Stomach (tissue), 8 donors: ENCODE measurements at regions not wholly inside any gene's neighbourhood (a gene's known extent, or its start where the extent isn't known, plus 50 kb on each side); places are given as distances from the start of the nearest gene placed in this dataset.

Experiments
- DNase-seq, 2 donors: peaks; one replicate each; pipeline versions ENCODE4 v3.0.0 to v3.0.0-alpha.2; 2013 to 2019
- H3K27ac ChIP-seq, 5 donors: fragments of 200-600 bp in 4 of 5; sonication (generic) in 4 of 5; one replicate each; pipeline ENCODE4 v1.5.1; 2013 to 2019; ENCODE audit warnings: mild to moderate bottlenecking in 1 of 5, moderate library complexity in 1 of 5
- H3K27me3 ChIP-seq, 3 donors: fragments of 200-600 bp; sonication (generic); one replicate each; pipeline ENCODE4 v1.5.1; 2017 to 2019; ENCODE audit warnings: mixed run types in 1 of 3
- H3K36me3 ChIP-seq, 4 donors: fragments of 200-600 bp; sonication (generic); 1 replicate in 3 of 4; 2 replicates in 1 of 4; pipeline ENCODE4 v1.5.1; 2016 to 2019
- H3K4me1 ChIP-seq, 4 donors: fragments of 200-600 bp; sonication (generic); one replicate each; pipeline ENCODE4 v1.5.1; 2016 to 2019
- H3K4me3 ChIP-seq, 4 donors: fragments of 200-600 bp; sonication (generic) in 3 of 4; one replicate each; pipeline ENCODE4 v1.5.1; 2016 to 2019; ENCODE audit warnings: mild to moderate bottlenecking in 1 of 4
- H3K9me3 ChIP-seq, 4 donors: fragments of 200-600 bp; sonication (generic); one replicate each; pipeline ENCODE4 v1.5.1; 2016 to 2019
- EP300 ChIP-seq: sonication (generic); formaldehyde crosslinking; IDR thresholded peaks from one replicate; pipeline ENCODE4 v1.6.1; 2017; ENCODE audit warnings: antibody characterized with exemption
- POLR2A ChIP-seq, 4 donors: fragments of 450-650 bp; IDR thresholded peaks; one replicate each; pipeline ENCODE4 v1.6.1; 2016; ENCODE audit warnings: antibody characterized with exemption in 4 of 4, control low read depth in 2 of 4, mild to moderate bottlenecking in 1 of 4, moderate library complexity in 1 of 4
- POLR2AphosphoS5 ChIP-seq, 3 donors: sonication (generic); formaldehyde crosslinking; IDR thresholded peaks; one replicate each; pipeline ENCODE4 v1.6.1; 2016; ENCODE audit warnings: antibody characterized with exemption in 3 of 3
- WGBS, 5 donors: extraction: QIAGEN DNeasy Blood & Tissue Kit in 3 of 5; methylation state at CpG; one replicate each; pipeline versions ENCODE4 v1.1.5 to v1.1.7; 2013 to 2018; 5-methylcytosine and 5-hydroxymethylcytosine counted together
- intact Hi-C: fragments of 100-400 bp; cut with DNase I; formaldehyde crosslinking; loops from one replicate; pipeline ENCODE4 v1.15.1; 2023; ENCODE audit warnings: low total_unique reads
- TF ChIP-seq, protein P1 (sequence below), 7 experiments: fragments of 450-650 bp in 4 of 7; fragments of 200-600 bp in 3 of 7; sonication (generic) in 3 of 7; IDR thresholded peaks; one replicate each; pipeline ENCODE4 v1.5.1; 2016 to 2019; ENCODE audit warnings: antibody characterized with exemption in 7 of 7, control low read depth in 2 of 7, mild to moderate bottlenecking in 1 of 7
- donor health status: healthy with polysubstance abuse.
- donor health status: Bipolar disorder and iron deficiency.
- donor health status: healthy.

- TF ChIP-seq, protein P1, sequence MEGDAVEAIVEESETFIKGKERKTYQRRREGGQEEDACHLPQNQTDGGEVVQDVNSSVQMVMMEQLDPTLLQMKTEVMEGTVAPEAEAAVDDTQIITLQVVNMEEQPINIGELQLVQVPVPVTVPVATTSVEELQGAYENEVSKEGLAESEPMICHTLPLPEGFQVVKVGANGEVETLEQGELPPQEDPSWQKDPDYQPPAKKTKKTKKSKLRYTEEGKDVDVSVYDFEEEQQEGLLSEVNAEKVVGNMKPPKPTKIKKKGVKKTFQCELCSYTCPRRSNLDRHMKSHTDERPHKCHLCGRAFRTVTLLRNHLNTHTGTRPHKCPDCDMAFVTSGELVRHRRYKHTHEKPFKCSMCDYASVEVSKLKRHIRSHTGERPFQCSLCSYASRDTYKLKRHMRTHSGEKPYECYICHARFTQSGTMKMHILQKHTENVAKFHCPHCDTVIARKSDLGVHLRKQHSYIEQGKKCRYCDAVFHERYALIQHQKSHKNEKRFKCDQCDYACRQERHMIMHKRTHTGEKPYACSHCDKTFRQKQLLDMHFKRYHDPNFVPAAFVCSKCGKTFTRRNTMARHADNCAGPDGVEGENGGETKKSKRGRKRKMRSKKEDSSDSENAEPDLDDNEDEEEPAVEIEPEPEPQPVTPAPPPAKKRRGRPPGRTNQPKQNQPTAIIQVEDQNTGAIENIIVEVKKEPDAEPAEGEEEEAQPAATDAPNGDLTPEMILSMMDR (IDR thresholded peaks at IDR 0.05), result no peak
- TF ChIP-seq EP300 (no peak), POLR2AphosphoS5 (IDR thresholded peaks at IDR 0.05) (no peak), POLR2A (IDR thresholded peaks at IDR 0.05) (no peak)
- DNase-seq, result no peak
- H3K27me3 ChIP-seq, result no peaks in the 10 kb centered on the region
- no peaks in the 10 kb centered on the region for H3K36me3 ChIP-seq
- no peaks in the 10 kb centered on the region for H3K9me3 ChIP-seq
- no peak overlapping the region for H3K4me3 ChIP-seq
- no peaks in the 10 kb centered on the region for H3K4me1 ChIP-seq
- 86 to 96% (median 91%) methylated on average over 1 of the region's 1 CpG for WGBS, 5 donors
- H3K27ac ChIP-seq, result no peak overlapping the region
- intact Hi-C loops, result no loop called here
Measured at GRCh38 chr21:16811011-16811410, 701.8 kb upstream of the CXADR start.

GRCh38 chr21:16811970-16812369 lies 700.9 kb upstream of the CXADR start:
- Histone ChIP-seq H3K27ac (no peak overlapping the region), H3K27me3 (no peaks in the 10 kb centered on the region), H3K9me3 (no peaks in the 10 kb centered on the region), H3K36me3 (no peaks in the 10 kb centered on the region), H3K4me3 (no peak overlapping the region), H3K4me1 (no peaks in the 10 kb centered on the region)
- TF ChIP-seq, protein P1 (IDR thresholded peaks at IDR 0.05), result no peak
- TF ChIP-seq EP300 (no peak), POLR2AphosphoS5 (IDR thresholded peaks at IDR 0.05) (no peak), POLR2A (IDR thresholded peaks at IDR 0.05) (no peak)
- intact Hi-C loops, result no loop called here
- DNase-seq, result no peak

DNA sequence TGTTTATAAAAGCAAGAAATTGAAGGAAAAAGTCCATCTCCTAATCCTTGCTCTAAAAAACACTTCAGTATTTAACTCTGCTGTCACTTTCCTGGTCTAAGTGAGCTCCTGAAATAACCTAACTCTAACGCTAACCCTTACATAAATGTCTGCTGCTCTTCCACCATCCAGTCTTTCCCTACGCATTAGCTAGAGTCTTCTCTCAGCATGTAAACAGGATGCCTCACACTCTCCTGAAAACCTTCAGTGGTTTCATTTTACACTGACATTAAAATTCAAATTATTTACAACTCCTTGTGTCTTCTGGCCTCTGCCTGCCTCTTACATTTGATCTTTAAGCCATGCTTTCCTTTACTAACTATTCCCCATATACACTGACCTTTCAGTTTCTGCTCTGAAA lies 697.6 kb upstream of the CXADR start:
- WGBS, 5 donors, result 78 to 90% (median 82%) methylated on average over 2 of the region's 2 CpGs
- Histone ChIP-seq H3K36me3 (no peaks in the 10 kb centered on the region), H3K4me3 (no peak overlapping the region), H3K27ac (no peak overlapping the region), H3K9me3 (no peaks in the 10 kb centered on the region), H3K27me3 (no peaks in the 10 kb centered on the region), H3K4me1 (no peaks in the 10 kb centered on the region)
- no peak for DNase-seq
- no peak for TF ChIP-seq POLR2AphosphoS5 (IDR thresholded peaks at IDR 0.05)
- no peak for TF ChIP-seq EP300
- TF ChIP-seq, protein P1 (IDR thresholded peaks at IDR 0.05), result no peak
- no peak for TF ChIP-seq POLR2A (IDR thresholded peaks at IDR 0.05)
- intact Hi-C loops, result no loop called here

DNA sequence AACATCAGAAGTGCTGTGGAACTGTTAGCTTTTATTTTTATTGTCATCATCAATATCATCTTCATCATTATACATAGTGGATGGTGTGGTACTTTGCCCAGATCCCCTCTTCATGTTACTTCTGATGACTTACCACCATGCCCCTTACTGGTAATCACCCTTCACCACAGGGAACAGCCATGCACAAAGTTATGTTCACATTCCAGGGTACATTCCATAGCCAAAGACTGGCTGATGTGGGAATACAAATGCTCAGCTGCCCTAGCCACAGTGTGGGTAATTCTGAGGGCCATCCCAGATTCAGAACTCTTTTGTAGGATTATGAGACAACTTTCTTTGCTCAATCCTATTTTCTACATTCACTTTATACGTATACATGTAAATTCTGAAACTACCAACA lies 691.3 kb upstream of the CXADR start:
- Histone ChIP-seq H3K9me3 (no peaks in the 10 kb centered on the region), H3K4me1 (no peaks in the 10 kb centered on the region)
- WGBS, 5 donors, result 77 to 100% (median 90%) methylated on average over 1 of the region's 1 CpG

More for the DNA sequence above, 691.3 kb upstream of the CXADR start:
- H3K4me3 ChIP-seq, result no peak overlapping the region
- no peaks in the 10 kb centered on the region for H3K36me3 ChIP-seq
- no peaks in the 10 kb centered on the region for H3K27me3 ChIP-seq
- no peak for TF ChIP-seq EP300
- no peak for TF ChIP-seq POLR2AphosphoS5 (IDR thresholded peaks at IDR 0.05)
- TF ChIP-seq, protein P1 (IDR thresholded peaks at IDR 0.05), result no peak
- TF ChIP-seq POLR2A (IDR thresholded peaks at IDR 0.05), result no peak
- intact Hi-C loops, result no loop called here
- H3K27ac ChIP-seq, result no peak overlapping the region
- no peak for DNase-seq
